Epithelial cell of esophagus (primary cell): ENCODE measurements at regions not wholly inside any gene's neighbourhood (a gene's known extent, or its start where the extent isn't known, plus 50 kb on each side); places are given as distances from the start of the nearest gene placed in this dataset.

Experiments used
- DNase-seq: peaks from one replicate; pipeline ENCODE4 v3.0.0; 2010; ENCODE audit warnings: low read depth
- H3K4me3 ChIP-seq: 2 replicates; pipeline ENCODE4 v1.5.1; 2011; ENCODE audit warnings: mild to moderate bottlenecking, low read length, control low read depth
- CTCF ChIP-seq: IDR thresholded peaks from 2 replicates; pipeline ENCODE4 v1.5.1; 2011; ENCODE audit warnings: low read depth, mild to moderate bottlenecking, low read length, control low read depth, inconsistent platforms; ENCODE audit not compliant: insufficient read depth; ENCODE audit errors: missing control alignments

GRCh38 chr20:62550087-62550632, 74.4 kb upstream of the GATA5 start:
- no peak for TF ChIP-seq CTCF
- DNase-seq: no peak
- H3K4me3 ChIP-seq: no peak overlapping the region

- TF ChIP-seq CTCF: no peak
- DNase-seq: no peak
- H3K4me3 ChIP-seq: no peak overlapping the region
These were observed 75.9 kb upstream of the GATA5 start for GRCh38 chr20:62551407-62552323.

- no peak overlapping the region for H3K4me3 ChIP-seq
- TF ChIP-seq CTCF: no peak
- DNase-seq: no peak
These were observed 76.8 kb upstream of the GATA5 start for GRCh38 chr20:62552613-62553012.

GRCh38 chr20:62553136-62553837, 77.5 kb upstream of the GATA5 start:
- TF ChIP-seq CTCF: no peak
- no peak for DNase-seq
- H3K4me3 ChIP-seq: no peak overlapping the region

- no peak for TF ChIP-seq CTCF
- DNase-seq: no peak
- H3K4me3 ChIP-seq: no peak overlapping the region
These were observed 78.0 kb upstream of the GATA5 start for GRCh38 chr20:62553838-62554161.

GRCh38 chr20:62554214-62554897, 78.6 kb upstream of the GATA5 start:
- no peak for TF ChIP-seq CTCF
- DNase-seq: no peak
- H3K4me3 ChIP-seq: no peak overlapping the region
